ENCODE measurements at regions not wholly inside any gene's neighbourhood (a gene's known extent, or its start where the extent isn't known, plus 50 kb on each side); places are given as distances from the start of the nearest gene placed in this dataset.

DNA sequence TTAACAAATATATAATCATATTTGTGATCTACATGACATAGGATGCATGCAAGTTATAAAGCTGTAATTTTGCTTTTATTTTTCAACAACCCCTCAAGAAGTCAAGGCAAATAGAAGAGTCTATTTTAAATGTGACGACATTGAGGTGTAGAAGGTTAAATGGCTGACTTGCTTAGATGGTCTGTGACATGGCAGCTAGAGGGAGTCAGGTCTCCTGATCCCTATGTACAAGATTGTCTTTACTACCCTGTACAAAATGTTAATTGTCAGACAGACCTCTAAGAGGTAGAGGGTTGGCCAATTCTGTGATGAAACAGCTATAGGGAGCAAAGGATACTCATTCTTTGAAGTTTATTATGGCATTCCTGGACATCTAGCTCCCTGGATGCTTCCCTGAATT lies 380.9 kb upstream of the MEF2C start:
- no peak for DNase-seq (ENCODE audit: low read depth, low spot score)
- no peak overlapping the region for H3K9ac ChIP-seq (replicated peaks; ENCODE audit: extremely low read depth, insufficient read depth, low read length)
- no peaks in the 10 kb centered on the region for H3K36me3 ChIP-seq (ENCODE audit: control insufficient read depth in 2 of 2, extremely low read depth in 1 of 2, insufficient read depth in 2 of 2, low read length in 2 of 2)
- no peaks in the 10 kb centered on the region for H3K79me2 ChIP-seq (ENCODE audit: control insufficient read depth, insufficient read depth, low read length)
- no peaks in the 10 kb centered on the region for H4K20me1 ChIP-seq (replicated peaks; ENCODE audit: control insufficient read depth, extremely low read depth, insufficient read depth, low read length)
- CTCF ChIA-PET: interaction anchor here (0.9 to 2.1 kb wide), 3 partner anchors 18 to 1002 kb away, joined by 3 to 4 read pairs (median 4); no protein-coding TSS in a partner anchor
- H3K9me3 ChIP-seq (replicated peaks; ENCODE audit: control insufficient read depth, insufficient read depth, low read length): no peaks in the 10 kb centered on the region
- FAIRE-seq: no peak
- H2AFZ ChIP-seq (ENCODE audit: low read depth, low read length): no peak overlapping the region
- H3K9me1 ChIP-seq (replicated peaks; ENCODE audit: control insufficient read depth, extremely low read depth, insufficient read depth, low read length): no peaks in the 10 kb centered on the region
- H3K27me3 ChIP-seq (ENCODE audit: control insufficient read depth in 2 of 2, insufficient read depth in 2 of 2, low read length in 2 of 2): peaks cover 0 to 1% of the 10 kb centered on the region in 2 experiments
- no peak overlapping the region for H3K4me2 ChIP-seq (ENCODE audit: insufficient read depth, low read length)
- H3K4me1 ChIP-seq (ENCODE audit: control insufficient read depth, extremely low read depth, insufficient read depth, low read length): no peaks in the 10 kb centered on the region
- dilution Hi-C loops (cut with MboI; ENCODE audit: extremely low pct_ligation_motif_present, low sequenced_read_pairs) (no loop called here), intact Hi-C loops (cut with micrococcal nuclease) (loop anchor here (10.0 kb wide), 1 partner anchor 1001 kb away; no protein-coding TSS in a partner anchor)
- BruUV-seq (replicated peaks): no TSS peak
- TF ChIP-seq EZH2 (IDR thresholded peaks at IDR 0.05; ENCODE audit: borderline replicate concordance, low read depth, low read length, severe bottlenecking): no peak
- POLR2A ChIA-PET: no interaction called here
- no peak overlapping the region for H3K27ac ChIP-seq (ENCODE audit: insufficient read depth, low read depth, low read length)
- no peak overlapping the region for H3K4me3 ChIP-seq (replicated peaks in 1 of 3; ENCODE audit: insufficient read depth in 1 of 3, low read depth in 1 of 3, low read length in 3 of 3)

DNA sequence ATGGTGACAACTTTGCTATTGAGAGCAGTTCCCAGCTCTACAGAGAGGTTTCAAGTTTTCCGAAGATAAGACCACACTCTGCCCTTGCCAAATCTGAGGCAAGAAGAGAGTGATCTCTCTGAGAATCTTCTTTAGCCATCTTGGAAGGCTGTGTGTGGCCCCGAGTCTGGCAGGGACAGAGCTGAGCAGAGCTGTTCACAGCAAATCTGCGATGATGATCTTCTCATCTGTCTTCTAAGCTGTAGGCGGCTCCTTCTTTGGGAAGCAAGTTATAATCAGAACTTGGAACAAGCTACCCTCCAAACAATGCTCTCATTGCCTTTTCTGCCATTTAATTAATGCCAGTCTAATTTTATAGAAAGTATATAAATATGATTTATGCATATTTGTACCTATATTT lies 379.0 kb upstream of the MEF2C start:
- DNase-seq (ENCODE audit: low read depth, low spot score) (no peak), FAIRE-seq (no peak)
- H3K4me3 ChIP-seq (replicated peaks in 1 of 3; ENCODE audit: insufficient read depth in 1 of 3, low read depth in 1 of 3, low read length in 3 of 3): no peak overlapping the region
- dilution Hi-C loops (cut with MboI; ENCODE audit: extremely low pct_ligation_motif_present, low sequenced_read_pairs) (no loop called here), intact Hi-C loops (cut with micrococcal nuclease) (loop anchor here (10.0 kb wide), 1 partner anchor 1003 kb away; no protein-coding TSS in a partner anchor)
- H3K4me2 ChIP-seq (ENCODE audit: insufficient read depth, low read length): no peak overlapping the region
- no peaks in the 10 kb centered on the region for H3K36me3 ChIP-seq (ENCODE audit: control insufficient read depth in 2 of 2, extremely low read depth in 1 of 2, insufficient read depth in 2 of 2, low read length in 2 of 2)
- H3K27me3 ChIP-seq (ENCODE audit: control insufficient read depth in 2 of 2, insufficient read depth in 2 of 2, low read length in 2 of 2): peaks cover 0 to 1% of the 10 kb centered on the region in 2 experiments
- no peak overlapping the region for H3K9ac ChIP-seq (replicated peaks; ENCODE audit: extremely low read depth, insufficient read depth, low read length)
- no peak overlapping the region for H2AFZ ChIP-seq (ENCODE audit: low read depth, low read length)
- H3K27ac ChIP-seq (ENCODE audit: insufficient read depth, low read depth, low read length): no peak overlapping the region
- ChIA-PET CTCF (no interaction called here), POLR2A (no interaction called here)
- H3K79me2 ChIP-seq (ENCODE audit: control insufficient read depth, insufficient read depth, low read length): no peaks in the 10 kb centered on the region
- no peaks in the 10 kb centered on the region for H3K9me1 ChIP-seq (replicated peaks; ENCODE audit: control insufficient read depth, extremely low read depth, insufficient read depth, low read length)
- no peaks in the 10 kb centered on the region for H4K20me1 ChIP-seq (replicated peaks; ENCODE audit: control insufficient read depth, extremely low read depth, insufficient read depth, low read length)
- TF ChIP-seq, protein P1, sequence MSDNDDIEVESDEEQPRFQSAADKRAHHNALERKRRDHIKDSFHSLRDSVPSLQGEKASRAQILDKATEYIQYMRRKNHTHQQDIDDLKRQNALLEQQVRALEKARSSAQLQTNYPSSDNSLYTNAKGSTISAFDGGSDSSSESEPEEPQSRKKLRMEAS (IDR thresholded peaks at IDR 0.05; ENCODE audit: insufficient read depth, insufficient read length): no peak
- TF ChIP-seq JUN (IDR thresholded peaks at IDR 0.05; ENCODE audit: borderline replicate concordance, insufficient read depth, insufficient read length, low read depth) (no peak), POLR2A (IDR thresholded peaks at IDR 0.05; ENCODE audit: low read depth, low read length) (no peak), GATA2 (IDR thresholded peaks at IDR 0.05; ENCODE audit: insufficient read depth, insufficient read length, low read depth, low read length) (no peak), MYC (IDR thresholded peaks at IDR 0.05; ENCODE audit: low read depth, low read length) (no peak), FOS (IDR thresholded peaks at IDR 0.05; ENCODE audit: borderline replicate concordance, insufficient read depth, low read length) (no peak), POLR2AphosphoS5 (IDR thresholded peaks at IDR 0.05; ENCODE audit: insufficient read depth, low read depth, low read length) (no peak), EZH2 (IDR thresholded peaks at IDR 0.05; ENCODE audit: borderline replicate concordance, low read depth, low read length, severe bottlenecking) (no peak)
- TF ChIP-seq, protein P2, sequence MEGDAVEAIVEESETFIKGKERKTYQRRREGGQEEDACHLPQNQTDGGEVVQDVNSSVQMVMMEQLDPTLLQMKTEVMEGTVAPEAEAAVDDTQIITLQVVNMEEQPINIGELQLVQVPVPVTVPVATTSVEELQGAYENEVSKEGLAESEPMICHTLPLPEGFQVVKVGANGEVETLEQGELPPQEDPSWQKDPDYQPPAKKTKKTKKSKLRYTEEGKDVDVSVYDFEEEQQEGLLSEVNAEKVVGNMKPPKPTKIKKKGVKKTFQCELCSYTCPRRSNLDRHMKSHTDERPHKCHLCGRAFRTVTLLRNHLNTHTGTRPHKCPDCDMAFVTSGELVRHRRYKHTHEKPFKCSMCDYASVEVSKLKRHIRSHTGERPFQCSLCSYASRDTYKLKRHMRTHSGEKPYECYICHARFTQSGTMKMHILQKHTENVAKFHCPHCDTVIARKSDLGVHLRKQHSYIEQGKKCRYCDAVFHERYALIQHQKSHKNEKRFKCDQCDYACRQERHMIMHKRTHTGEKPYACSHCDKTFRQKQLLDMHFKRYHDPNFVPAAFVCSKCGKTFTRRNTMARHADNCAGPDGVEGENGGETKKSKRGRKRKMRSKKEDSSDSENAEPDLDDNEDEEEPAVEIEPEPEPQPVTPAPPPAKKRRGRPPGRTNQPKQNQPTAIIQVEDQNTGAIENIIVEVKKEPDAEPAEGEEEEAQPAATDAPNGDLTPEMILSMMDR (IDR thresholded peaks at IDR 0.05; ENCODE audit: extremely low read depth in 1 of 2, insufficient read depth in 1 of 2, low read depth in 1 of 2, low read length in 2 of 2): no peak
- no peaks in the 10 kb centered on the region for H3K9me3 ChIP-seq (replicated peaks; ENCODE audit: control insufficient read depth, insufficient read depth, low read length)
- no TSS peak for BruUV-seq (replicated peaks)
- no peaks in the 10 kb centered on the region for H3K4me1 ChIP-seq (ENCODE audit: control insufficient read depth, extremely low read depth, insufficient read depth, low read length)

Measured in endothelial cell of umbilical vein (primary cell).